Adrenal gland (tissue), 9 donors: ENCODE measurements at regions not wholly inside any gene's neighbourhood (a gene's known extent, or its start where the extent isn't known, plus 50 kb on each side); places are given as distances from the start of the nearest gene placed in this dataset.

Source experiments
- DNase-seq, 7 donors: peaks; one replicate each; pipeline ENCODE4 v3.0.0-alpha.2; 2019 to 2020
- H3K27ac ChIP-seq, 5 donors: fragments of 200-600 bp; sonication (generic) in 4 of 5; 1 replicate in 3 of 5; 2 replicates in 2 of 5; pipeline versions ENCODE4 v1.5.1 to v1.8.0; 2016 to 2020; ENCODE audit warnings: mild to moderate bottlenecking in 1 of 5
- H3K27me3 ChIP-seq: fragments of 200-600 bp; 2 replicates; pipeline ENCODE4 v1.8.0; 2021
- H3K36me3 ChIP-seq, 2 donors: fragments of 200-600 bp; replicated peaks in 1 of 2; 1 replicate in 1 of 2; 2 replicates in 1 of 2; pipeline versions ENCODE4 v1.5.1 to v1.8.0; 2018 to 2022
- H3K4me1 ChIP-seq, 2 donors: fragments of 200-600 bp; replicated peaks in 1 of 2; 1 replicate in 1 of 2; 2 replicates in 1 of 2; pipeline versions ENCODE4 v1.5.1 to v1.8.0; 2018 to 2021
- H3K4me3 ChIP-seq, 4 donors: fragments of 200-600 bp; sonication (generic) in 3 of 4; one replicate each; pipeline ENCODE4 v1.5.1; 2016 to 2018
- H3K9me3 ChIP-seq, 3 donors: fragments of 200-600 bp; sonication (generic) in 1 of 3; replicated peaks in 1 of 3; 1 replicate in 2 of 3; 2 replicates in 1 of 3; pipeline versions ENCODE4 v1.5.1 to v1.8.0; 2016 to 2021
- CTCF ChIP-seq, 6 experiments: fragments of 450-650 bp in 4 of 6; fragments of 200-600 bp in 2 of 6; sonication (generic) in 1 of 6; IDR thresholded peaks; 1 replicate in 5 of 6; 2 replicates in 1 of 6; pipeline versions ENCODE4 v1.5.1 to v1.8.0; 2016 to 2021; ENCODE audit warnings: antibody characterized with exemption in 6 of 6, mild to moderate bottlenecking in 2 of 6, moderate library complexity in 1 of 6
- POLR2A ChIP-seq, 2 donors: fragments of 450-650 bp; IDR thresholded peaks; one replicate each; pipeline ENCODE4 v1.6.1; 2017; ENCODE audit warnings: antibody characterized with exemption in 2 of 2, mild to moderate bottlenecking in 2 of 2, moderate library complexity in 1 of 2
- WGBS, 4 donors: extraction: QIAGEN DNeasy Blood & Tissue Kit in 2 of 4; methylation state at CpG; one replicate each; pipeline versions ENCODE4 v1.1.5 to v1.1.7; 2013 to 2017; 5-methylcytosine and 5-hydroxymethylcytosine counted together
- intact Hi-C, 2 donors: fragments of 100-400 bp; cut with DNase I; formaldehyde crosslinking; loops; one replicate each; pipeline versions ENCODE4 v1.14.1 to v1.15.0; 2022 to 2023
- donor health status: healthy with polysubstance abuse.
- donor health status: Bipolar disorder and iron deficiency.
- donor health status: DM: yes; HTN: yes; CAD: no.
- donor health status: DM: no; HTN: no; CAD: no.
- donor health status: DM: no; HTN: no; CAD: no.

- TF ChIP-seq CTCF (IDR thresholded peaks at IDR 0.05): no peak
- no peak for TF ChIP-seq POLR2A (IDR thresholded peaks at IDR 0.05)
- no peaks in the 10 kb centered on the region for H3K27me3 ChIP-seq
- DNase-seq: no peak
- no peaks in the 10 kb centered on the region for H3K4me1 ChIP-seq
- no peaks in the 10 kb centered on the region for H3K36me3 ChIP-seq
- WGBS, 4 donors: 84 to 94% (median 91%) methylated on average over 3 of the region's 3 CpGs
- intact Hi-C loops: no loop called here
- H3K9me3 ChIP-seq: no peaks in the 10 kb centered on the region
- H3K4me3 ChIP-seq: no peak overlapping the region
- H3K27ac ChIP-seq: no peak overlapping the region
Observed at GRCh38 chr9:17031546-17031945, 103.3 kb upstream of the CNTLN start.

GRCh38 chr9:17025281-17025680 lies 109.6 kb upstream of the CNTLN start:
- Histone ChIP-seq H3K9me3 (no peaks in the 10 kb centered on the region), H3K27me3 (no peaks in the 10 kb centered on the region), H3K4me1 (no peaks in the 10 kb centered on the region), H3K36me3 (no peaks in the 10 kb centered on the region), H3K4me3 (no peak overlapping the region), H3K27ac (no peak overlapping the region)
- intact Hi-C loops: no loop called here
- TF ChIP-seq CTCF (IDR thresholded peaks at IDR 0.05) (no peak), POLR2A (IDR thresholded peaks at IDR 0.05) (no peak)
- DNase-seq: no peak

- TF ChIP-seq CTCF (IDR thresholded peaks at IDR 0.05): no peak
- no peak for TF ChIP-seq POLR2A (IDR thresholded peaks at IDR 0.05)
- no peak overlapping the region for H3K27ac ChIP-seq
- intact Hi-C loops: no loop called here
- no peak overlapping the region for H3K4me3 ChIP-seq
- no peaks in the 10 kb centered on the region for H3K36me3 ChIP-seq
- WGBS, 4 donors: 73 to 89% (median 79%) methylated on average over 2 of the region's 2 CpGs
- no peaks in the 10 kb centered on the region for H3K27me3 ChIP-seq
- no peaks in the 10 kb centered on the region for H3K9me3 ChIP-seq
- no peak for DNase-seq
- H3K4me1 ChIP-seq: no peaks in the 10 kb centered on the region
Observed at GRCh38 chr9:17024129-17024528, 110.7 kb upstream of the CNTLN start.

- Histone ChIP-seq H3K27me3 (no peaks in the 10 kb centered on the region), H3K9me3 (no peaks in the 10 kb centered on the region), H3K36me3 (no peaks in the 10 kb centered on the region), H3K27ac (no peak overlapping the region), H3K4me3 (no peak overlapping the region), H3K4me1 (no peaks in the 10 kb centered on the region)
- intact Hi-C loops: no loop called here
- DNase-seq: no peak
- WGBS, 4 donors: 48 to 80% (median 75%) methylated on average over 1 of the region's 1 CpG
- no peak for TF ChIP-seq CTCF (IDR thresholded peaks at IDR 0.05)
- TF ChIP-seq POLR2A (IDR thresholded peaks at IDR 0.05): no peak
Observed at GRCh38 chr9:17021387-17021970, 113.4 kb upstream of the CNTLN start.
